Endothelial cell of umbilical vein (primary cell): ENCODE measurements at regions not wholly inside any gene's neighbourhood (a gene's known extent, or its start where the extent isn't known, plus 50 kb on each side); places are given as distances from the start of the nearest gene placed in this dataset.

Source experiments
- BruUV-seq: library from RNA; stranded (reverse); fragments of 400-500 nt; replicated peaks from 2 replicates; lab custom pipeline; 2021; lab: Mats Ljungman, UMichigan
- CTCF ChIA-PET: fragments of 300-600, 350-600 bp; sonication (Branson Sonifier 250); formaldehyde crosslinking; loops from one replicate; lab custom pipeline; 2021; ENCODE audit warnings: antibody characterized with exemption, inconsistent platforms; lab: Charles Lee
- POLR2A ChIA-PET: fragments of 300-600, 350-600 bp; sonication (Branson Sonifier 250); formaldehyde crosslinking; loops from one replicate; lab custom pipeline; 2021; ENCODE audit warnings: antibody characterized with exemption, inconsistent platforms; lab: Charles Lee
- DNase-seq: peaks from one replicate; pipeline ENCODE4 v3.0.0-alpha.2; 2011; ENCODE audit warnings: low read depth, low spot score
- FAIRE-seq: peaks from 2 replicates; lab custom pipeline; 2011; peaks lifted over from hg19 to GRCh38; lab: Jason Lieb, UNC
- H2AFZ ChIP-seq: 2 replicates; pipeline ENCODE4 v1.6.0; 2012; ENCODE audit warnings: low read depth, low read length, control low read depth, inconsistent platforms
- H3K27ac ChIP-seq: 2 replicates; pipeline ENCODE4 v1.5.1; 2011; ENCODE audit warnings: low read depth, mild to moderate bottlenecking, control low read depth, low read length, moderate library complexity; ENCODE audit not compliant: insufficient read depth
- H3K27me3 ChIP-seq, 2 experiments: 2 replicates each; pipeline versions ENCODE4 v1.6.0 to v1.6.1; 2011; ENCODE audit warnings: low read length in 2 of 2, mixed read lengths in 1 of 2; ENCODE audit not compliant: control insufficient read depth in 2 of 2, insufficient read depth in 2 of 2
- H3K36me3 ChIP-seq, 2 experiments: 2 replicates in 1 of 2; 3 replicates in 1 of 2; pipeline ENCODE4 v1.5.1; 2011; ENCODE audit warnings: low read length in 2 of 2, mild to moderate bottlenecking in 1 of 2, moderate library complexity in 1 of 2; ENCODE audit not compliant: control insufficient read depth in 2 of 2, insufficient read depth in 2 of 2; ENCODE audit errors: extremely low read depth in 1 of 2
- H3K4me1 ChIP-seq: 3 replicates; pipeline ENCODE4 v1.5.1; 2011; ENCODE audit warnings: mild to moderate bottlenecking, low read length; ENCODE audit not compliant: control insufficient read depth, insufficient read depth; ENCODE audit errors: extremely low read depth
- H3K4me2 ChIP-seq: 2 replicates; pipeline ENCODE4 v1.6.1; 2011; ENCODE audit warnings: low read length, control low read depth, mixed read lengths; ENCODE audit not compliant: insufficient read depth
- H3K4me3 ChIP-seq, 3 experiments: fragments of 200-600 bp in 1 of 3; sonication (generic), shearing (Covaris generic) in 1 of 3; replicated peaks in 1 of 3; 2 replicates each; pipeline ENCODE4 v1.5.1; 2011 to 2016; ENCODE audit warnings: control low read depth in 3 of 3, low read length in 3 of 3, mild to moderate bottlenecking in 2 of 3, inconsistent platforms in 1 of 3, low read depth in 1 of 3, moderate library complexity in 1 of 3; ENCODE audit not compliant: insufficient read depth in 1 of 3
- H3K79me2 ChIP-seq: 2 replicates; pipeline ENCODE4 v1.6.0; 2012; ENCODE audit warnings: low read length, inconsistent platforms; ENCODE audit not compliant: control insufficient read depth, insufficient read depth
- H3K9ac ChIP-seq: replicated peaks from 2 replicates; pipeline ENCODE3; 2011; ENCODE audit warnings: low read length, control low read depth; ENCODE audit not compliant: insufficient read depth; ENCODE audit errors: extremely low read depth
- H3K9me1 ChIP-seq: replicated peaks from 3 replicates; pipeline ENCODE4 v1.6.0; 2011; ENCODE audit warnings: mild to moderate bottlenecking, low read length; ENCODE audit not compliant: control insufficient read depth, insufficient read depth; ENCODE audit errors: extremely low read depth
- H3K9me3 ChIP-seq: replicated peaks from 2 replicates; pipeline ENCODE4 v1.5.1; 2012; ENCODE audit warnings: low read length, inconsistent platforms; ENCODE audit not compliant: control insufficient read depth, insufficient read depth
- H4K20me1 ChIP-seq: replicated peaks from 2 replicates; pipeline ENCODE3; 2011; ENCODE audit warnings: mild to moderate bottlenecking, low read length; ENCODE audit not compliant: control insufficient read depth, insufficient read depth; ENCODE audit errors: extremely low read depth
- CTCF ChIP-seq, 2 donors: IDR thresholded peaks; 1 replicate in 1 of 2; 2 replicates in 1 of 2; pipeline ENCODE4 v1.5.1; 2011; ENCODE audit warnings: low read length in 2 of 2, mild to moderate bottlenecking in 2 of 2, moderate library complexity in 2 of 2, control low read depth in 1 of 2, inconsistent platforms in 1 of 2, low read depth in 1 of 2; ENCODE audit not compliant: insufficient read depth in 1 of 2; ENCODE audit errors: extremely low read depth in 1 of 2
- FOS ChIP-seq: IDR thresholded peaks from 2 replicates; pipeline ENCODE4 v1.6.1; 2011; ENCODE audit warnings: mild to moderate bottlenecking, low read length, moderate library complexity, borderline replicate concordance; ENCODE audit not compliant: insufficient read depth
- GATA2 ChIP-seq: IDR thresholded peaks from 2 replicates; pipeline ENCODE4 v1.7.0; 2011; ENCODE audit warnings: low read depth, mild to moderate bottlenecking, moderate library complexity, mixed read lengths, low read length; ENCODE audit not compliant: insufficient read length, insufficient read depth
- JUN ChIP-seq: IDR thresholded peaks from 2 replicates; pipeline ENCODE4 v1.6.1; 2011; ENCODE audit warnings: borderline replicate concordance, low read depth; ENCODE audit not compliant: insufficient read length, insufficient read depth
- MAX ChIP-seq: IDR thresholded peaks from 2 replicates; pipeline ENCODE4 v1.6.1; 2011; ENCODE audit not compliant: insufficient read depth, insufficient read length
- POLR2A ChIP-seq: IDR thresholded peaks from 2 replicates; pipeline ENCODE4 v1.6.1; 2012; ENCODE audit warnings: low read depth, mild to moderate bottlenecking, control low read depth, low read length
- POLR2AphosphoS5 ChIP-seq: IDR thresholded peaks from 2 replicates; pipeline ENCODE4 v1.6.1; 2012; ENCODE audit warnings: low read depth, mild to moderate bottlenecking, control low read depth, low read length, moderate library complexity; ENCODE audit not compliant: insufficient read depth
- dilution Hi-C: fragments of 300-500 bp; cut with MboI; formaldehyde crosslinking; loops from one replicate; pipeline ENCODE4 v1.15.0; 2019; ENCODE audit warnings: low sequenced_read_pairs; ENCODE audit not compliant: extremely low pct_ligation_motif_present
- intact Hi-C: fragments of 100-400 bp; cut with micrococcal nuclease; formaldehyde crosslinking; loops from one replicate; pipeline ENCODE4 v1.10.0; 2022

GRCh38 chr5:58261605-58262004 lies 198.3 kb downstream of the PLK2 start:
- dilution Hi-C loops, result no loop called here
- no peak overlapping the region for H3K4me2 ChIP-seq

More at GRCh38 chr5:58261605-58262004, 198.3 kb downstream of the PLK2 start:
- Histone ChIP-seq H3K9me3 (no peaks in the 10 kb centered on the region), H3K36me3 (no peaks in the 10 kb centered on the region), H3K9ac (no peak overlapping the region), H3K4me1 (peaks cover 28% of the 10 kb centered on the region), H3K9me1 (no peaks in the 10 kb centered on the region), H3K79me2 (no peaks in the 10 kb centered on the region), H2AFZ (peak overlapping the region; percentile 11), H3K4me3 (no peak overlapping the region), H3K27me3 (no peaks in the 10 kb centered on the region), H4K20me1 (no peaks in the 10 kb centered on the region), H3K27ac (no peak overlapping the region)
- CTCF ChIA-PET, result interaction anchor here (0.8 to 1.6 kb wide), 8 partner anchors 14 to 963 kb away, joined by 3 to 5 read pairs (median 4); no protein-coding TSS in a partner anchor
- TF ChIP-seq CTCF (IDR thresholded peaks at IDR 0.05; ENCODE audit: extremely low read depth in 1 of 2, insufficient read depth in 1 of 2, low read depth in 1 of 2, low read length in 2 of 2) (no peak), GATA2 (no peak), JUN (no peak), MAX (no peak), FOS (no peak), POLR2A (no peak), POLR2AphosphoS5 (no peak)
- no peak for FAIRE-seq
- no peak for DNase-seq
- POLR2A ChIA-PET, result no interaction called here
- intact Hi-C loops, result no loop called here
- BruUV-seq, result no TSS peak
